ENCODE measurements at regions not wholly inside any gene's neighbourhood (a gene's known extent, or its start where the extent isn't known, plus 50 kb on each side); places are given as distances from the start of the nearest gene placed in this dataset.

DNA sequence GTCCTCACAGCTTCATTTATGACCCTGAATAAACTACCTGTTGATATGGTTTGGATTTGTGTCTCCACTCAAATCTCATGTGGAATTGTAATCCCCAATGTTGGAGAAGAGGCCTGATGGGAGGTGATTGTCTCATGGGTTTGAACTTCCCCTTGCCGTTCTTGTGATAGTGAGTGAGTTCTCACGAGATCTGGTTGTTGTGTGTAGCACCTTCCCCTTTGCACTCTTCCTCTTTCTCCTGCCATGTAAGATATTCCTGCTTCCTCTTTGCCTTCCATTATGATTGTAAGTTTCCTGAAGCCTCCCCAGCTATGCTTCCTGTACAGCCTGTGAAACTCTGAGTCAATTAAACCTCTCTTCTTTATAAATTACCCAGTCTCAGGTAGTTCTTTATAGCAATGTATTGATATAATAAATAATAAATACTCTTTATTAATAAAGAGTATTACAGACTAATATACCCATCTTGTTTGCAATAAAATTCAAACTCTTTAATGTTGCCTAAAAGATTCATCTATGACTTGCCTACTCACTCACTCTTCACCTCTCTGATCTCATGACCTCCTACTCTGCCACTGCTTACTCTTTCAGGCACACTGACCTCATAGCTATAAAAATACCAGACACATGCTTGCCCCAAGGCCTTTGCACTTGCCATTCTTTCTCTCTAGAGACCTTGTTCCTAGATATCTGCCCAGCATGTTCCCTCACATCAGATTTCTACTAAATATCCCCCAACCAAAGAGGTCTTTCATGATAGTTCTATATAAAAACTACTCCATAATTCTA lies 256.4 kb upstream of the MARCKS start:
- TF ChIP-seq, protein P1, sequence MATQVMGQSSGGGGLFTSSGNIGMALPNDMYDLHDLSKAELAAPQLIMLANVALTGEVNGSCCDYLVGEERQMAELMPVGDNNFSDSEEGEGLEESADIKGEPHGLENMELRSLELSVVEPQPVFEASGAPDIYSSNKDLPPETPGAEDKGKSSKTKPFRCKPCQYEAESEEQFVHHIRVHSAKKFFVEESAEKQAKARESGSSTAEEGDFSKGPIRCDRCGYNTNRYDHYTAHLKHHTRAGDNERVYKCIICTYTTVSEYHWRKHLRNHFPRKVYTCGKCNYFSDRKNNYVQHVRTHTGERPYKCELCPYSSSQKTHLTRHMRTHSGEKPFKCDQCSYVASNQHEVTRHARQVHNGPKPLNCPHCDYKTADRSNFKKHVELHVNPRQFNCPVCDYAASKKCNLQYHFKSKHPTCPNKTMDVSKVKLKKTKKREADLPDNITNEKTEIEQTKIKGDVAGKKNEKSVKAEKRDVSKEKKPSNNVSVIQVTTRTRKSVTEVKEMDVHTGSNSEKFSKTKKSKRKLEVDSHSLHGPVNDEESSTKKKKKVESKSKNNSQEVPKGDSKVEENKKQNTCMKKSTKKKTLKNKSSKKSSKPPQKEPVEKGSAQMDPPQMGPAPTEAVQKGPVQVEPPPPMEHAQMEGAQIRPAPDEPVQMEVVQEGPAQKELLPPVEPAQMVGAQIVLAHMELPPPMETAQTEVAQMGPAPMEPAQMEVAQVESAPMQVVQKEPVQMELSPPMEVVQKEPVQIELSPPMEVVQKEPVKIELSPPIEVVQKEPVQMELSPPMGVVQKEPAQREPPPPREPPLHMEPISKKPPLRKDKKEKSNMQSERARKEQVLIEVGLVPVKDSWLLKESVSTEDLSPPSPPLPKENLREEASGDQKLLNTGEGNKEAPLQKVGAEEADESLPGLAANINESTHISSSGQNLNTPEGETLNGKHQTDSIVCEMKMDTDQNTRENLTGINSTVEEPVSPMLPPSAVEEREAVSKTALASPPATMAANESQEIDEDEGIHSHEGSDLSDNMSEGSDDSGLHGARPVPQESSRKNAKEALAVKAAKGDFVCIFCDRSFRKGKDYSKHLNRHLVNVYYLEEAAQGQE (IDR thresholded peaks at IDR 0.05; ENCODE audit: insufficient read depth in 1 of 2, low read depth in 2 of 2, low read length in 2 of 2) = no peak
- TF ChIP-seq POLR2AphosphoS5 (IDR thresholded peaks at IDR 0.05; ENCODE audit: low read depth, low read length) (no peak), TAF1 (IDR thresholded peaks at IDR 0.05; ENCODE audit: borderline replicate concordance, insufficient read depth, low read length) (no peak), SIN3A (IDR thresholded peaks at IDR 0.05; ENCODE audit: borderline replicate concordance, insufficient read depth, low read length) (no peak), FOXP2 (optimal IDR thresholded peaks at IDR 0.05; ENCODE audit: borderline replicate concordance, extremely low read depth, extremely low read length, insufficient read depth) (no peak)

DNA sequence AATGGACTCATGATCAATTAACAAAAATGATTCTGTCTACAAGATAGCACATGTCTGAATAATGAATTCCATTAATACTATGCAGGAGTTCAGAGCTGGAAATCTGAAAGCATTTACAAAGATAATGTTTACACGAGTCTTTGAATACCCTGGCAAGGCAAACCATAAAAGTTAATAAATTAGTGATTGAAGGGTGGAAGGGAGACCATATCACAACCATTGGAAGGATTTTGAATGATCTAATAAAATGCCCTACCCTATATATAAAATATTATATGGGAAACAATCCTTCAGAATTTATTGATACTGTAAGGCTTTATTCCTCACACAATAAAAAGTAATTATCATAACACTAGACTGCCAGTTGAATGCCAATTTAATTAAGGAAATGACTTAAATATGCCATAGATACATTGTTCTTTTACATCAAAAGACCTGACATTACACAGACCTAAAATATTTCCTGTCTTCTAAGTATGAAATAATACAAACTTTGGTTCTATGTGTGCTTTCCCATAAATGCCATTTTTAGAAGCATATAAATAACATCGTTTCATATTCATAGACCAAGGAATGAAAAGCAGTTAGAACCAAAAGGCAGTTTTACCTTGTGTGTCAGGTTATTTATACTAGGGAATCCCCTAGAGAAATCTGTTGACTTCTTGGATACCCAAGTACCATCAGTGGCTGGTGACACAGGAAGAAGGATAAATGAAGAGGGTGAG lies 249.2 kb upstream of the MARCKS start:
- TF ChIP-seq, protein P1 (IDR thresholded peaks at IDR 0.05; ENCODE audit: insufficient read depth in 1 of 2, low read depth in 2 of 2, low read length in 2 of 2) = no peak
- TF ChIP-seq POLR2AphosphoS5 (IDR thresholded peaks at IDR 0.05; ENCODE audit: low read depth, low read length) = no peak
- TF ChIP-seq TAF1 (IDR thresholded peaks at IDR 0.05; ENCODE audit: borderline replicate concordance, insufficient read depth, low read length) = no peak
- no peak for TF ChIP-seq FOXP2 (optimal IDR thresholded peaks at IDR 0.05; ENCODE audit: borderline replicate concordance, extremely low read depth, extremely low read length, insufficient read depth)

GRCh38 chr6:113610377-113610988 lies 246.7 kb upstream of the MARCKS start:
- TF ChIP-seq SIN3A (IDR thresholded peaks at IDR 0.05; ENCODE audit: borderline replicate concordance, insufficient read depth, low read length) = no peak
- no peak for TF ChIP-seq TAF1 (IDR thresholded peaks at IDR 0.05; ENCODE audit: borderline replicate concordance, insufficient read depth, low read length)
- TF ChIP-seq, protein P1 (IDR thresholded peaks at IDR 0.05; ENCODE audit: insufficient read depth in 1 of 2, low read depth in 2 of 2, low read length in 2 of 2) = no peak
- TF ChIP-seq FOXP2 (optimal IDR thresholded peaks at IDR 0.05; ENCODE audit: borderline replicate concordance, extremely low read depth, extremely low read length, insufficient read depth) = no peak
- no peak for TF ChIP-seq POLR2AphosphoS5 (IDR thresholded peaks at IDR 0.05; ENCODE audit: low read depth, low read length)

DNA sequence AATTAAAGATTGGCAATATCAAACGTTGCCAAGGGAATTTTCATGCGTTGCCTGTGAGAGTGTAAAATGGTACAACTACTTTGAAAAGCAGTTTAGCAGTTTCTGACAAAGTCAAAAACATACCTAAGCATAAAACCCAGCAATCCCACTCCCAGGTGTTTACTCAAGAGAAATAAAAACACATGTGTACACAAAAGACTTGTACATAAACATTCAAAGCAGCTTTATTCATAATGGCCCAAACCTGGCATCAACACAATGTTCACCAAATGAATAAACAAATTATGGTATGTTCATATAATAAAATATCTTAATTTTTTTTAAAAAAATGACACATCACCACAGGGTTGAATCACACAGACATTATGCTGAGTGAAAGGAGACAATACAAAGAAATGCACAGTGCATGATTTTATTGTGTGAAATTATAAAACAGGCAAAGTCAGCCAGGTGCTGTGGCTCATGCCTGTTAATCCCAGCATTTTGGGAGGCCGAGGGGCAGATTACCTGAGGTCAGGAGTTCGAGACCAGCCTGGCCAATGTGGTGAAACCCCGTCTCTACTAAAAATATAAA lies 240.4 kb upstream of the MARCKS start:
- TF ChIP-seq SIN3A (IDR thresholded peaks at IDR 0.05; ENCODE audit: borderline replicate concordance, insufficient read depth, low read length) (no peak), POLR2AphosphoS5 (IDR thresholded peaks at IDR 0.05; ENCODE audit: low read depth, low read length) (no peak), TAF1 (IDR thresholded peaks at IDR 0.05; ENCODE audit: borderline replicate concordance, insufficient read depth, low read length) (no peak), FOXP2 (optimal IDR thresholded peaks at IDR 0.05; ENCODE audit: borderline replicate concordance, extremely low read depth, extremely low read length, insufficient read depth) (no peak)
- TF ChIP-seq, protein P1 (IDR thresholded peaks at IDR 0.05; ENCODE audit: insufficient read depth in 1 of 2, low read depth in 2 of 2, low read length in 2 of 2) = no peak
